Esophagus squamous epithelium (tissue), 5 donors: ENCODE measurements at regions not wholly inside any gene's neighbourhood (a gene's known extent, or its start where the extent isn't known, plus 50 kb on each side); places are given as distances from the start of the nearest gene placed in this dataset.

Experiments
- DNase-seq: peaks from one replicate; lab custom pipeline; 2025; lab: John Stamatoyannopoulos, UW
- H3K27ac ChIP-seq, 4 donors: fragments of 200-600 bp; sonication (generic); one replicate each; pipeline ENCODE4 v1.5.1; 2016 to 2019; ENCODE audit warnings: mild to moderate bottlenecking in 1 of 4
- H3K27me3 ChIP-seq, 4 donors: fragments of 200-600 bp; sonication (generic); 1 replicate in 3 of 4; 2 replicates in 1 of 4; pipeline versions ENCODE4 v1.5.1 to v1.6.0; 2017 to 2021; ENCODE audit warnings: antibody characterized with exemption in 1 of 4
- H3K36me3 ChIP-seq, 3 donors: fragments of 200-600 bp; sonication (generic); one replicate each; pipeline ENCODE4 v1.5.1; 2016 to 2019
- H3K4me1 ChIP-seq, 3 donors: fragments of 200-600 bp; sonication (generic); one replicate each; pipeline ENCODE4 v1.5.1; 2017 to 2019
- H3K4me3 ChIP-seq, 4 donors: fragments of 200-600 bp; sonication (generic); 1 replicate in 3 of 4; 2 replicates in 1 of 4; pipeline ENCODE4 v1.5.1; 2016 to 2019; ENCODE audit warnings: mild to moderate bottlenecking in 2 of 4, moderate library complexity in 1 of 4
- H3K9me3 ChIP-seq, 3 donors: fragments of 200-600 bp; sonication (generic); one replicate each; pipeline ENCODE4 v1.5.1; 2016 to 2019
- CTCF ChIP-seq, 6 experiments: fragments of 450-650 bp in 4 of 6; fragments of 200-600 bp in 2 of 6; sonication (generic) in 2 of 6; IDR thresholded peaks; one replicate each; pipeline ENCODE4 v1.5.1; 2016 to 2019; ENCODE audit warnings: antibody characterized with exemption in 6 of 6, mild to moderate bottlenecking in 4 of 6, moderate library complexity in 4 of 6
- POLR2A ChIP-seq, 4 donors: fragments of 450-650 bp; IDR thresholded peaks; one replicate each; pipeline ENCODE4 v1.6.1; 2017; ENCODE audit warnings: antibody characterized with exemption in 4 of 4, mild to moderate bottlenecking in 4 of 4, moderate library complexity in 3 of 4
- WGBS, 2 donors: methylation state at CpG; one replicate each; pipeline ENCODE4 v1.1.5; 2018; 5-methylcytosine and 5-hydroxymethylcytosine counted together
- intact Hi-C: fragments of 100-400 bp; cut with DNase I; formaldehyde crosslinking; loops from one replicate; pipeline ENCODE4 v1.15.0; 2022
- donor health status: DM: yes; HTN: yes; CAD: no.

GRCh38 chr13:68995972-68996667 lies 1111.5 kb upstream of the ATXN8OS start:
- Histone ChIP-seq H3K36me3 (no peaks in the 10 kb centered on the region), H3K27ac (no peak overlapping the region), H3K27me3 (no peaks in the 10 kb centered on the region), H3K9me3 (no peaks in the 10 kb centered on the region), H3K4me1 (no peaks in the 10 kb centered on the region), H3K4me3 (no peak overlapping the region)
- WGBS, 2 donors: 58 to 66% methylated on average over 3 of the region's 3 CpGs
- no peak for TF ChIP-seq CTCF (IDR thresholded peaks at IDR 0.05)
- no peak for TF ChIP-seq POLR2A (IDR thresholded peaks at IDR 0.05)
- DNase-seq: no peak
- intact Hi-C loops: no loop called here

GRCh38 chr13:68993154-68993553 lies 1114.5 kb upstream of the ATXN8OS start:
- Histone ChIP-seq H3K9me3 (no peaks in the 10 kb centered on the region), H3K27me3 (no peaks in the 10 kb centered on the region), H3K27ac (no peak overlapping the region), H3K36me3 (no peaks in the 10 kb centered on the region), H3K4me3 (no peak overlapping the region), H3K4me1 (no peaks in the 10 kb centered on the region)
- no peak for DNase-seq
- WGBS, 2 donors: 70 to 90% methylated on average over 3 of the region's 3 CpGs
- intact Hi-C loops: no loop called here
- TF ChIP-seq CTCF (IDR thresholded peaks at IDR 0.05) (no peak), POLR2A (IDR thresholded peaks at IDR 0.05) (no peak)

GRCh38 chr13:68988176-68988575 lies 1119.5 kb upstream of the ATXN8OS start:
- Histone ChIP-seq H3K4me3 (no peak overlapping the region), H3K4me1 (no peaks in the 10 kb centered on the region), H3K27me3 (no peaks in the 10 kb centered on the region), H3K9me3 (peaks cover 0 to 10% (median 9%) of the 10 kb centered on the region in 3 donors), H3K36me3 (no peaks in the 10 kb centered on the region), H3K27ac (no peak overlapping the region)
- TF ChIP-seq POLR2A (IDR thresholded peaks at IDR 0.05) (no peak), CTCF (IDR thresholded peaks at IDR 0.05) (no peak)
- intact Hi-C loops: no loop called here
- DNase-seq: no peak
- 72 to 85% methylated on average over 11 of the region's 11 CpGs for WGBS, 2 donors

- Histone ChIP-seq H3K4me3 (no peak overlapping the region), H3K27ac (no peak overlapping the region), H3K27me3 (no peaks in the 10 kb centered on the region), H3K36me3 (no peaks in the 10 kb centered on the region), H3K9me3 (peaks cover 0 to 10% (median 9%) of the 10 kb centered on the region in 3 donors), H3K4me1 (no peaks in the 10 kb centered on the region)
- 91 to 96% methylated on average over 7 to 13 of the region's 13 CpGs for whole genome bisulfite sequencing, 2 donors
- intact Hi-C loops: no loop called here
- TF ChIP-seq CTCF (IDR thresholded peaks at IDR 0.05) (no peak), POLR2A (IDR thresholded peaks at IDR 0.05) (no peak)
- no peak for DNase-seq
Measured at GRCh38 chr13:68987585-68987984, 1120.0 kb upstream of the ATXN8OS start.

- TF ChIP-seq POLR2A (IDR thresholded peaks at IDR 0.05) (no peak), CTCF (IDR thresholded peaks at IDR 0.05) (no peak)
- no peaks in the 10 kb centered on the region for H3K36me3 ChIP-seq
- DNase-seq: no peak
- no peak overlapping the region for H3K27ac ChIP-seq
- H3K9me3 ChIP-seq: peaks cover 0 to 12% (median 10%) of the 10 kb centered on the region in 3 donors
- no peak overlapping the region for H3K4me3 ChIP-seq
- H3K27me3 ChIP-seq: no peaks in the 10 kb centered on the region
- WGBS, 2 donors: 86 to 89% methylated on average over 25 to 33 of the region's 37 CpGs
- H3K4me1 ChIP-seq: no peaks in the 10 kb centered on the region
- intact Hi-C loops: no loop called here
Measured at GRCh38 chr13:68984688-68985319, 1122.8 kb upstream of the ATXN8OS start.
